Duodenal mucosa (tissue), 2 donors: ENCODE measurements at regions not wholly inside any gene's neighbourhood (a gene's known extent, or its start where the extent isn't known, plus 50 kb on each side); places are given as distances from the start of the nearest gene placed in this dataset.
"Not testable (repeated sequence)": the region's sequence is repeated elsewhere in the genome, so short reads cannot be mapped to it uniquely, and the experiment has no call there.

ENCODE experiments used
- H3K27ac ChIP-seq: one replicate; pipeline ENCODE4 v1.7.0; 2013; ENCODE audit warnings: low read depth, low read length
- H3K27me3 ChIP-seq, 2 donors: one replicate each; pipeline ENCODE4 v1.7.0; 2013; ENCODE audit warnings: low read length in 2 of 2, control low read depth in 1 of 2; ENCODE audit not compliant: insufficient read depth in 2 of 2, control insufficient read depth in 1 of 2
- H3K36me3 ChIP-seq, 2 donors: one replicate each; pipeline ENCODE4 v1.7.0; 2013; ENCODE audit warnings: low read length in 2 of 2, control low read depth in 1 of 2; ENCODE audit not compliant: insufficient read depth in 2 of 2, control insufficient read depth in 1 of 2
- H3K4me1 ChIP-seq, 2 donors: one replicate each; pipeline ENCODE4 v1.7.0; 2013; ENCODE audit warnings: low read length in 2 of 2, control low read depth in 1 of 2; ENCODE audit not compliant: insufficient read depth in 2 of 2, control insufficient read depth in 1 of 2
- H3K4me3 ChIP-seq, 2 donors: one replicate each; pipeline ENCODE4 v1.7.0; 2013; ENCODE audit warnings: low read length in 2 of 2, low read depth in 1 of 2
- H3K9ac ChIP-seq, 2 donors: one replicate each; pipeline ENCODE4 v1.7.0; 2013; ENCODE audit warnings: low read length in 2 of 2, low read depth in 1 of 2
- H3K9me3 ChIP-seq, 2 donors: one replicate each; pipeline ENCODE4 v1.7.0; 2013; ENCODE audit warnings: low read length in 2 of 2, control low read depth in 1 of 2; ENCODE audit not compliant: control insufficient read depth in 1 of 2

GRCh38 chr6:103505155-103505518 lies 1354.6 kb downstream of the HACE1 start:
- H3K4me3 ChIP-seq, result no peak overlapping the region
- H3K36me3 ChIP-seq, result no peaks in the 10 kb centered on the region
- no peak overlapping the region for H3K27ac ChIP-seq
- H3K4me1 ChIP-seq, result no peaks in the 10 kb centered on the region
- H3K9me3 ChIP-seq, result no peaks in the 10 kb centered on the region
- no peak overlapping the region for H3K9ac ChIP-seq
- no peaks in the 10 kb centered on the region for H3K27me3 ChIP-seq

GRCh38 chr6:103504501-103505154 lies 1355.1 kb downstream of the HACE1 start:
- Histone ChIP-seq H3K27ac (no peak overlapping the region), H3K9me3 (no peaks in the 10 kb centered on the region), H3K27me3 (no peaks in the 10 kb centered on the region), H3K4me3 (no peak overlapping the region), H3K4me1 (no peaks in the 10 kb centered on the region), H3K9ac (no peak overlapping the region), H3K36me3 (no peaks in the 10 kb centered on the region)

- not testable (repeated sequence) for H3K27ac ChIP-seq, H3K9ac ChIP-seq, H3K27me3 ChIP-seq, H3K36me3 ChIP-seq, H3K9me3 ChIP-seq, H3K4me1 ChIP-seq, H3K4me3 ChIP-seq
Observed at GRCh38 chr6:103496588-103496987, 1363.1 kb downstream of the HACE1 start.

GRCh38 chr6:103456652-103457051 lies 1403.1 kb downstream of the HACE1 start:
- Histone ChIP-seq H3K9ac (no peak overlapping the region), H3K9me3 (peaks cover 0 to 4% of the 10 kb centered on the region in 2 donors)

GRCh38 chr6:103455275-103455674 lies 1404.4 kb downstream of the HACE1 start:
- H3K27ac ChIP-seq, result no peak overlapping the region
- H3K36me3 ChIP-seq, result no peaks in the 10 kb centered on the region
- no peaks in the 10 kb centered on the region for H3K4me1 ChIP-seq
- no peak overlapping the region for H3K9ac ChIP-seq
- no peaks in the 10 kb centered on the region for H3K27me3 ChIP-seq
- peaks cover 0 to 4% of the 10 kb centered on the region in 2 donors for H3K9me3 ChIP-seq
- no peak overlapping the region for H3K4me3 ChIP-seq

More at GRCh38 chr6:103456652-103457051, 1403.1 kb downstream of the HACE1 start:
- Histone ChIP-seq H3K4me3 (no peak overlapping the region), H3K27me3 (no peaks in the 10 kb centered on the region), H3K4me1 (no peaks in the 10 kb centered on the region), H3K27ac (no peak overlapping the region), H3K36me3 (no peaks in the 10 kb centered on the region)

GRCh38 chr6:103409475-103409874 lies 1450.2 kb downstream of the HACE1 start:
- H3K9me3 ChIP-seq, result peaks cover 0 to 2% of the 10 kb centered on the region in 2 donors
- no peak overlapping the region for H3K9ac ChIP-seq
- no peak overlapping the region for H3K4me3 ChIP-seq
- H3K4me1 ChIP-seq, result no peaks in the 10 kb centered on the region
- no peaks in the 10 kb centered on the region for H3K36me3 ChIP-seq
- no peaks in the 10 kb centered on the region for H3K27me3 ChIP-seq
- no peak overlapping the region for H3K27ac ChIP-seq

- no peaks in the 10 kb centered on the region for H3K36me3 ChIP-seq
- H3K4me3 ChIP-seq, result no peak overlapping the region
Observed at GRCh38 chr6:103405321-103405720, 1454.4 kb downstream of the HACE1 start.

GRCh38 chr6:103404799-103405198 lies 1454.9 kb downstream of the HACE1 start:
- H3K36me3 ChIP-seq, result no peaks in the 10 kb centered on the region
- H3K27me3 ChIP-seq, result no peaks in the 10 kb centered on the region
- H3K4me3 ChIP-seq, result no peak overlapping the region
- no peaks in the 10 kb centered on the region for H3K4me1 ChIP-seq
- no peak overlapping the region for H3K27ac ChIP-seq
- no peak overlapping the region for H3K9ac ChIP-seq
- H3K9me3 ChIP-seq, result peaks cover 4% of the 10 kb centered on the region in 2 donors

More at GRCh38 chr6:103405321-103405720, 1454.4 kb downstream of the HACE1 start:
- no peaks in the 10 kb centered on the region for H3K4me1 ChIP-seq
- H3K9me3 ChIP-seq, result peaks cover 4% of the 10 kb centered on the region in 2 donors
- no peak overlapping the region for H3K9ac ChIP-seq
- H3K27me3 ChIP-seq, result no peaks in the 10 kb centered on the region
- no peak overlapping the region for H3K27ac ChIP-seq

GRCh38 chr6:103396768-103397167 lies 1463.0 kb downstream of the HACE1 start:
- Histone ChIP-seq H3K4me1 (no peaks in the 10 kb centered on the region), H3K4me3 (no peak overlapping the region), H3K9ac (no peak overlapping the region), H3K27ac (no peak overlapping the region), H3K9me3 (peaks cover 8 to 12% of the 10 kb centered on the region in 2 donors), H3K36me3 (no peaks in the 10 kb centered on the region), H3K27me3 (no peaks in the 10 kb centered on the region)

- no peak overlapping the region for H3K27ac ChIP-seq
- no peaks in the 10 kb centered on the region for H3K27me3 ChIP-seq
- H3K9me3 ChIP-seq, result peaks cover 0 to 5% of the 10 kb centered on the region in 2 donors
- no peaks in the 10 kb centered on the region for H3K36me3 ChIP-seq
- no peaks in the 10 kb centered on the region for H3K4me1 ChIP-seq
- no peak overlapping the region for H3K9ac ChIP-seq
- H3K4me3 ChIP-seq, result no peak overlapping the region
Observed at GRCh38 chr6:103379272-103379671, 1480.4 kb downstream of the HACE1 start.
